Activated CD4-positive, alpha-beta T cell treated with anti-CD3 and anti-CD28 coated beads, Interleukin-2, amount 50 U/mL, for 1 hour (primary cell): ENCODE measurements at regions not wholly inside any gene's neighbourhood (a gene's known extent, or its start where the extent isn't known, plus 50 kb on each side); places are given as distances from the start of the nearest gene placed in this dataset.

Experiments
- DNase-seq: peaks from one replicate; pipeline ENCODE4 v3.0.0-alpha.2; 2020

- no peak for DNase-seq
These were observed 388.4 kb upstream of the RASGEF1B start for GRCh38 chr4:81860111-81860510.

DNA sequence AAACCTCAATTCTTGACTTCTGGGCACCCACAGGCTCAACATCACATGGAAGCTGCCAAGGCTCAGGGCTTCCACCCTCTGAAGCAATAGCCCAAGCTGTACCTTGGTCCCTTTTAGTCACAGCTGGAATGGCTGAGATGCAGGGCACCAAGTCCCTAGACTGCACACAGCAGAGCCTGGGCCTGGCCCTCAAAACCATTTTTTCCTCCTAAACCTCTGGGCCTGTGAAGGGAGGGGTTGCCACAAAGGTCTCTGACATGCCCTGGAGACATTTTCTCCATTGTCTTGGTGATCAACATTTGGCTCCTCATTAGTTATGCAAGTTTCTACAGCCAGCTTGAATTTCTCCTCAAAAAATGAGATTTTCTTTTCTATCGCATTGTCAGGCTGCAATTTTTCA, 382.7 kb upstream of the RASGEF1B start:
- DNase-seq = no peak

- no peak for DNase-seq
These were observed 380.5 kb upstream of the RASGEF1B start for GRCh38 chr4:81852031-81852715.

GRCh38 chr4:81850701-81851100, 379.0 kb upstream of the RASGEF1B start:
- DNase-seq = no peak

- DNase-seq = no peak
These were observed 374.1 kb upstream of the RASGEF1B start for GRCh38 chr4:81845761-81846160.

GRCh38 chr4:81845273-81845672, 373.6 kb upstream of the RASGEF1B start:
- no peak for DNase-seq

DNA sequence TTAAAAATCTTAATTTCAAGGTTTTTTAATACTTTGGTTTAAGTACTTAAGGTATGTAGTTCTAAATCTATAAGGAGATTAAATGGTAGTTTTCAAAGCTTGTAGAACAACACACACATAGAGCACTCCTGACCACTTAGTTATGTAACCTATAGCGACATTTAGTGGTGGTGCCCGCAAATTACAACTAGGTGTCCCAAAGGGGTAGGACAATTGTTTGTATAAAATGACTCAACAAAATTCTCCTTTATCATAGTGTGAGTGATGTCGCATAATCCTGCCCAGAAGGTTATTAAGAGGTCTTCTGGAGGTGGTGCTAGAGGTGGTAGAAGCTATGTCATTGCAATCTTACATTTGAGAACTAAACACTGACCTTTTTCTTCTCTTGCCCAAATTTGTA, 373.0 kb upstream of the RASGEF1B start:
- DNase-seq = peak; percentile 61

DNA sequence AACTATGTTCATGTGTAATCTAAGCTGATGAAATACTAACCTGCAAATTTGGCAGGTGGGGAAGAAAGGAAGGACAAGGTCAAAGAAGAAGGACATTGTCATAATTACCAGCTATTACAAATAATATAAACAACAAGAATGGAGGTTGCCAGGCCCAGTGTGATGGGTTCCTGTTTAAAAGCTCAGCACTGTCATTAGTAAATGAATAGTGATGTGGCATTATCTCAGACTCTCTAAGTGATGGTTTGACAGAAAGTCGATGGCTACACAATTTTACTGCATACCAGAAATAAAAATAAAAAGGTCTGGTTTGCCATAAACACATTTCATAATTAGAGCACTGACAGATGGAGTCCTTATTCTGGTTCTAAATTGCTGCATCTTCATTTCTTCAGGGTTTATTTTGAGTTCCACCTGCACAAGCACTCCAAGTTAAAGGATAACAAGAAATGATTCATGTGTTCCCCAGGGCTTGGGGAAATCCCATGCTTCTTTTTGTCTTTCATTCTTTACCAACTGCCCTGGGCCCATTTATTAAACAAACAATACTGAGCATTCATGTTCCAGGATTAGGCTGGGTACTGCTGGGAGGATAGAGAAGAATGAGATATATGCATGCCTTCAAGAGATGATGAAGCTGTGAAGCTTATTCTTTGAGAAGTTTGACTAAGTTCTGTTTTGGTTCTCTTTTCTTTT, 367.8 kb upstream of the RASGEF1B start:
- DNase-seq = no peak

- DNase-seq = no peak
These were observed 366.9 kb upstream of the RASGEF1B start for GRCh38 chr4:81838586-81838985.

GRCh38 chr4:81836716-81837115, 365.0 kb upstream of the RASGEF1B start:
- DNase-seq = no peak

- DNase-seq = no peak
These were observed 361.9 kb upstream of the RASGEF1B start for GRCh38 chr4:81833576-81833975.

DNA sequence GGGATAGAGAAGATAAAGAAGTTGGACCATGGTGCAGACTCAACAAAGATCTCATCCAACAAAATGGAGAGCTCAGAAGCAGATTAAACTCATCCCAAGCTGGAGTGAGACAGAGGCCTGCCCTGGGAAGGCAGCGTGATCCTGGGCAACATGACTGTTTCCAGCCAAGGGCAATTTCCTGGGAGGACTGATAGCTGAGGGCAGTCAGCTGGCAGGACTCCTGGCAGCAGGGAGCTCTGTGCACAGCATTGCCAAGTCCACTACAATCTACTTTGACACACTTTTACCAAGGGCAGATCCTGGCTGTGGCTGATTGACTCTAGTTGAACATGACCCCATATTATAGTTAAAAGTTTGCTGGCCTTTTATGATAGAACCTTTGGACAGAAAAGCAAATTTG, 357.3 kb upstream of the RASGEF1B start:
- DNase-seq = no peak

- DNase-seq = no peak
These were observed 356.0 kb upstream of the RASGEF1B start for GRCh38 chr4:81827577-81828202.

DNA sequence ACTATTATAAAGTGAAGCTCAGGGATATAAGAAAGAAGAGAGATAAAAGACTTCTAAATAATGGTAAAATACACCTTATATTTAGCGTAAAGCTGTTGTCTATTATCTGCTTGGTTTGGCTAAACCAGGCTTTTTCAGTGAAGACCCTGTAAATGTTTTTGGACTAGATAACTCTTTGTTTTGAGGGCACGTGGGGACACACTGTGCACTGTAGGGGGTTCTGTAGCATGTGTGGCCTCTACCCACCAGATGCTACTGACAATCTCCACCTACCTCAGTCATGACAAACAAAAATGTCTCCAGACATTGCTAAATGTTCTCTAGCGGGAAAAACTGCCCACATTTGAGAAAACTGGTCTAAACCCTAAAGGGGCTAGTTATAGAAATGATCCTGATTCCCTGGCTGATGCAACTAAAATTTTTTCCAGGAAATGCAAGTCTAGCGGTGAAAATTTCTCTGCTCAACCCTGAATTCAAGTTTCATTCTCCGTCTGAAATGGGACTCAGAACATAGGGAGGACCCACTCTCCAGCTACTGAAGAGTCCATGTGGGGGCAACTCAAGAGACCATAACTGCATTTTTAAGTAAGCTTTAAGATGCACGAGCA, 355.2 kb upstream of the RASGEF1B start:
- DNase-seq = no peak

DNA sequence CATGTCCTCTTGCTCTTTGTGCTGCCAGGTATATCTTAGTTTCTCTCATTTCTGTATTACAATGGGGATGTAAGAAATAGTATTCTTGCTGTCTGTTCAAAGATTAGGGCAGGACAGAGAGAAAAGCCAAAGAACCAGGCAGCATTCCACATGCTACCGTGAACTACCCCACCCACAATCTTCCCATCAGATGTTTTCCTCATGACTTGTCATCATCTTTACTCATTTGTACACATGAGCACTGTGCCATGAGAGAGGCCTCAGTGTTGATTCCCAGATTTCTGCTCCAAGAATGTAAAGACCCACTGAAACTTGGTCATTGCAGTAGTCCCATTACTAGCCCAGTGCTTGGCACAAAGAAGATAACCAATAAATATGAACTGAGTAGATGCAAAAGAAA, 354.6 kb upstream of the RASGEF1B start:
- no peak for DNase-seq

DNA sequence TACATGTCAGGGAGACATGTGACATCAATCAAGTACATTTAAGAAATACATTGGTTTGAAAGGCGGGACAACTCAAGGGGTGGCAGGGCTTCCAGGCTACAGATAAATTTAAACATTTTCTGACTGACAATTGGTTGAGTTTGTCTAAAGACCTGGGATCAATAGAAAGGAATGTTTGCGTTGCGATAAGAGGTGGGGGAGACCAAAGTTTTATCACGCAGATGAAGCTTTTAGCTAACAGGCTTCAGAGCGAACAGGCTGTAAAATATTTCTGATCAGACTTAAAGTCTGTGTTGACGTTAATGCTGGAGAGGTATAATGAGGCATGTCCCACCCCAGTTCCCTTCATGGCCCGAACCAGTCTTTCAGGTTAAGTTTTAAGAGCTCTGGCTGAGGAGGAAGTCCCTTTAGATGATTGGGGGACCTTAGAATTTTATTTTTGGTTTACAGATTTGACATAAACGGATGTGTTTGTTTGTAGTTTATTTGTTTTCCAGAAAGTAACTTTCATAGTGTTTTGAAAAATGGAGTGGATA, 346.7 kb upstream of the RASGEF1B start:
- DNase-seq = no peak

- no peak for DNase-seq
These were observed 344.5 kb upstream of the RASGEF1B start for GRCh38 chr4:81816031-81816761.

DNA sequence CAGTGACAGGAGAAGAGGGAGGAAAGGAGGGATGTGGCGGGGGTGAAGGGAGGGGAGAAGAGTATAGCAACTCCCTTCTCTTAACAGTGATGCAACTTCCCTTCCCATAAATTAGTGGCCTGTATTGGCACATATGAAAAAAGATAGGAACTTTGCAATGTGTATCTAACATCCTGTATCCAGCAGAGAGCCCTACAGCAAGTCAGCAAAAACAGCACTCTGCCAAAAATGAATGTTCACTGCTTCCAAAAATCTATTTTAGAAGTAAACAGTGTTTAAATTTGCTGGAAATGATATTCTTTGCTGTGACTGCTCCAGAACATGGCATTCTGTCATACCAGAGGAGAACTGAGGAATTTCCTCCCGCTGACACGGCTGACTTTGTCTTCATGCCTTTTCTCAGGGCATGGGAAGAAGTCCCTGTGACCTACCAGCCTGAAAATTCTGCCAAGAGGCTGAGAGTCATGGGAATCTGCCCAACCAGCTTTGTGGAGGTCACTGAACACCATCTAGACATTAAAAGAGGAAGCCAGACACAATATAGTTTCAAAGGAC, 343.4 kb upstream of the RASGEF1B start:
- no peak for DNase-seq

- DNase-seq = no peak
These were observed 340.0 kb upstream of the RASGEF1B start for GRCh38 chr4:81811562-81812293.

- no peak for DNase-seq
These were observed 336.4 kb upstream of the RASGEF1B start for GRCh38 chr4:81808011-81808672.

GRCh38 chr4:81807386-81807785, 335.7 kb upstream of the RASGEF1B start:
- DNase-seq = no peak
